Breast epithelium (tissue), 3 donors: ENCODE measurements at regions not wholly inside any gene's neighbourhood (a gene's known extent, or its start where the extent isn't known, plus 50 kb on each side); places are given as distances from the start of the nearest gene placed in this dataset.

Source experiments
- CTCF ChIP-seq, 3 donors: fragments of 450-650 bp; IDR thresholded peaks; one replicate each; pipeline ENCODE4 v1.5.1; 2016 to 2017; ENCODE audit warnings: antibody characterized with exemption in 3 of 3, mild to moderate bottlenecking in 3 of 3, moderate library complexity in 3 of 3
- POLR2A ChIP-seq: fragments of 450-650 bp; IDR thresholded peaks from one replicate; pipeline ENCODE4 v1.6.1; 2016; ENCODE audit warnings: antibody characterized with exemption, mild to moderate bottlenecking, moderate library complexity
- POLR2AphosphoS5 ChIP-seq, 3 donors: sonication (generic); formaldehyde crosslinking; IDR thresholded peaks; one replicate each; pipeline ENCODE4 v1.6.1; 2017; ENCODE audit warnings: antibody characterized with exemption in 3 of 3

- TF ChIP-seq CTCF (IDR thresholded peaks at IDR 0.05) (no peak), POLR2AphosphoS5 (IDR thresholded peaks at IDR 0.05) (no peak), POLR2A (no peak)
Measured at GRCh38 chr2:208673631-208674030, 267.0 kb downstream of the PTH2R start.
